Vagina (tissue), 2 donors: ENCODE measurements at regions not wholly inside any gene's neighbourhood (a gene's known extent, or its start where the extent isn't known, plus 50 kb on each side); places are given as distances from the start of the nearest gene placed in this dataset.

Source experiments
- CTCF ChIP-seq, 3 experiments: fragments of 450-650 bp in 2 of 3; fragments of 200-600 bp in 1 of 3; sonication (generic) in 1 of 3; IDR thresholded peaks; one replicate each; pipeline ENCODE4 v1.5.1; 2017 to 2019; ENCODE audit warnings: antibody characterized with exemption in 3 of 3, mild to moderate bottlenecking in 2 of 3, moderate library complexity in 2 of 3
- POLR2A ChIP-seq, 2 donors: fragments of 450-650 bp; IDR thresholded peaks; one replicate each; pipeline ENCODE4 v1.6.1; 2017; ENCODE audit warnings: antibody characterized with exemption in 2 of 2, mild to moderate bottlenecking in 2 of 2, moderate library complexity in 2 of 2

- TF ChIP-seq CTCF (IDR thresholded peaks at IDR 0.05) (no peak), POLR2A (IDR thresholded peaks at IDR 0.05) (no peak)
These were observed 145.5 kb upstream of the LHCGR start for GRCh38 chr2:48901015-48901343.
